AG20443 (cell line): ENCODE measurements at regions not wholly inside any gene's neighbourhood (a gene's known extent, or its start where the extent isn't known, plus 50 kb on each side); places are given as distances from the start of the nearest gene placed in this dataset.
"Not testable (repeated sequence)": the region's sequence is repeated elsewhere in the genome, so short reads cannot be mapped to it uniquely, and the experiment has no call there.

Experiments
- DNase-seq: peaks from one replicate; pipeline ENCODE4 v3.0.0; 2012; ENCODE audit warnings: low spot score, mixed read lengths

GRCh38 chr2:128613876-128614275 lies 295.2 kb upstream of the HS6ST1 start:
- DNase-seq, result no peak

DNA sequence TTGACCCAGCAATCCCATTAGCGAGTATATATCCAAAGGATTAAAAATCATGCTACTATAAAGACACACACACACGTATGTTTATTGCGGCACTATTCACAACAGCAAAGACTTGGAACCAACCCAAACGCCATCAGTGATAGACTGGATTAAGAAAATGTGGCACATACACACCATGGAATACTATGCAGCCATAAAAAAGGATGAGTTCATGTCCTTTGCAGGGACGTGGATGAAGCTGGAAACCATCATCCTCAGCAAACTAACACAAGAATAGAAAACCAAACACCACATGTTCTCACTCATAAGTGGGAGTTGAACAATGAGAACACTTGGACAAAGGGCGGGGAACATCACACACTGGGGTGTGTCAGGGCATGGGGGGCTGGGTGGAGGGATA lies 296.2 kb upstream of the HS6ST1 start:
- DNase-seq, result not testable (repeated sequence)

DNA sequence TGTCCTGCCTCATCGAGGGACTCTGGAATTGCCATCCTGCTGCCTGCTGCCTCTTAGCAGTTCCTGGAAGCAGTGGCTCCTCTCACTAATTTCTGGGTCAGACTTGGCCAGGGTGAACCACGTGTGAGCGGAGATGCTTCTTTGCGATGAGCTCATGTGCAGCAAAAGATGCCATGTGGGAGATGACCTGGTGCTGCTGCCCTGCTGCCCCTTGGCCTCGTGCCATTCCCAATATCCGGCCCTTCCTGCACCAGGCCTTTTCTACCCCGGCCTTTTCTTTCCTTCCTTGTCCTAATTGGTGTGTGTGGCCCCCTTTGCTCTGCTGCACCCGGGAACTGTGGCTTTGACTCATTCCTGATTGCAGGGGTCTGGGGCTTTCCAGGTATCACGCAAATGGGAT lies 296.9 kb upstream of the HS6ST1 start:
- no peak for DNase-seq

DNA sequence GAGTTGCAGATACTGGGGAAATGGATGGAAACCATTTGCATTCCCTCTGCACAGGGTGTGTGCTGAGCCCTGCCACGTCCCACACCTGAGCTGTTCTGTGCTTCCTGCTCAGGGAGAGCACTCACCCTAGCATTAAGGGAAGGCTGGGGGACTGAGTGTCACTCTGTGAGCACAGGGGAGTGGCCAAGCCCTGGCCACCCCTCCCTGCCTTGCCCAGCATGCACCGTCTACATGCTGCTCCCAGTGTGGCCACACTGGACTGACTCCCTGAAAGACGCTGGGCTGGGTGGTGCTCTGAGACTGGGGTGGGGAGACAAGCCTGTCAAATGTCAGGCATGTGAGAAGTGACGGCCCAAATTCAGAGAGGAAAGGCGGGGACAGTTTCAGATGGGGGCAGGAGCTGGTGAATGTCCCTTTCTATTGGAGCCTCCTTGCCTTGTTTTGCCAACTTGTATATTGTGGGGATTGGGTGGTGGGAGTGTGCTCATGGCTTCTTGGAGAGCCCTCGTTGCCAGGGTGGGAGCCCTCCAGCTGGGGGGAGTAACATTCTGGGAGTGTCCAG lies 298.4 kb upstream of the HS6ST1 start:
- no peak for DNase-seq

DNA sequence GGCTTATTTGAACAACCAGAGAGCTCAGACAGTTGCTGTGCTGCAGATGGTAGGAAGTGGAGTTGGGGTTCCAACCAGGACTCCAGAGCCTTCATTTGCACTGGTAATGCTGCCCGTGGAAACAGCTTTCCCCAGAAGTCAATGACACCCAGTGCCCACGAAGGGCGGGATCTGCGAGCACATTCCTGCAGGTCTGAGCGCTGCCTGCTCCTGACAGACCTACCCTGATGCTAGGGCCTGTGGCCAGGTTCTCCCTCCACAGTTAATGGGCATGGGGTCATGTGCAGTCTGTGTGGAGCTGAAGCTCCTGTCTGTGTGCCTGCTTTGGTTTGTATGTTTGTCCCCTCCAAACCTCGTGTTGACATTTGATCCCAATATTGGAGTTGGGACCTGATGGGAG lies 299.0 kb upstream of the HS6ST1 start:
- no peak for DNase-seq

DNA sequence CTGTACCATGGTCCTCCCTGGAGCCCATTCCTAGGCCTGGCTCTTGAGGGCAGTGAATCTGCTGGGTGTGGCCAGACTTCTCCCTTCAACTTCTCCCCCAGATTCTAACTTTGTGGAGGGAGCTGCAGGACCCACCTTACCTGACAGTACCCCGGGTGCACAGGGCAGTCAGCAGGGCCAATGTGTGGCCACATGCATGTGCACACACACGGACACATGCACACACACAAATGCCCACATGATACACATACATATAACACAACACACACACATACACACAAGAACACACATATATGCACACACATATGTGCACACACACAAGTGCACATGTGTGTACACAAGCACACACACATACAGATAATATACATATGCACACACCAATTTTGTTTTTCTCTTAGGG lies 300.0 kb upstream of the HS6ST1 start:
- no peak for DNase-seq

DNA sequence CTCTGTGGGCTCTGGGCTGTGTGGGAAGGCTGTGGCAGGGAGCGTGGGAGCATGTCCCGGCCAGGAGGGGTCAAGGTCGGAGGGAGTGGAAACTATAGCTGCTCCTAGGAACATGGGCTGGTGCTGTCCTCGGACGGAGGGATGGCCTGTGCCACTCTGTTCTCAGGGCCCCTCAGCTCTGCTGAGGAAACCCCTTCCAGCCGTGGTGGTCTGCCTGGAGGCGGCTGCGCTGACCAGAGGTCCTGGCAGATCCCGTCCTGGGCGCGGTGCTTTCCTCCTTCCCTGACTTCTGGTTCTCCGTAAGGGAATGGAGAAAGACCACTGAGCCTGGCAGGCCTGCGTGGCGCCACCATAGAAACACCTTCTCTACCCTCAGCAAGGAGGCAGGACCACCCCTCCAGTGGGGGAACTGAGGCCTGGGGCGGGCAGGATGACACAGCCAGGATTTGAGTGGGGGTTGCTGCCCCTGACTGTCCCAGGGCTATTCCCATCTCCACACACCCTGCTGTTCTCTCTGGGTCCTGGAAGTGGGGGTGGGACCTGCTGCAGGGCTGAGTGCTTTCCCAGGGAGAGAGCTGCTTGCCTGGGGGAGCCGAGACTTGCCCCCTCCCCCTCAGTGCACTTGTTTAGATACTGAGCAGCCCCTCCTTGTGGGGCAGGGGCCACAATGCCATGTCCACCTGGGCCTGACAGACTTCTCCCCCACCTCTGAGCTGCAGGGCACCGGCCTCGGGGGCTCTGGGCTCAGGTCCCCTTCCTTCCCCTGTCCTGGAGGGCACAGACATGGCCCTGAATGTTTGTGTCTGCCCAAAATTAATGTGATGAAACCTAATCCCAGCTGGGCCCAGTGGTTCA lies 301.0 kb upstream of the HS6ST1 start:
- DNase-seq, result no peak

DNA sequence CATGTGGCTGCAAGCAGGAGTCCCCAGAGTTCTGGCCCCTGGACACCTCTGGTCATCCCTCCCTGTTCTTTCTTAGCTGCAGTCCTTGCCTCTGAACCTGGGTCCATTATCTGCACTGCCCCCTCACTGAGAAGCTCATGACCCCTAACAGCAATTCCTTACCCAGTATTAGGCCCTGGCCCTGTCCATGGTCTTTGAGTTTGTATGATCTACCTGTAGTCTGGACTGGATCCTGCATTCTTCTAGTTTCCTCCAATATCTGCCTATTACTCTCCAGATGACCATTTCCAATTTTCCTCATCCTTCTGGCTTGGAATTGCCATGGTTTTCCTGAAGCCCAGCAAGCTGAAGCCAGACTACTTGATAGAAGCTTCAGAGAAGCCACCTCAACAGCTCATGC lies 302.4 kb upstream of the HS6ST1 start:
- no peak for DNase-seq

- DNase-seq, result no peak
These were observed 303.7 kb upstream of the HS6ST1 start for GRCh38 chr2:128622371-128622770.

DNA sequence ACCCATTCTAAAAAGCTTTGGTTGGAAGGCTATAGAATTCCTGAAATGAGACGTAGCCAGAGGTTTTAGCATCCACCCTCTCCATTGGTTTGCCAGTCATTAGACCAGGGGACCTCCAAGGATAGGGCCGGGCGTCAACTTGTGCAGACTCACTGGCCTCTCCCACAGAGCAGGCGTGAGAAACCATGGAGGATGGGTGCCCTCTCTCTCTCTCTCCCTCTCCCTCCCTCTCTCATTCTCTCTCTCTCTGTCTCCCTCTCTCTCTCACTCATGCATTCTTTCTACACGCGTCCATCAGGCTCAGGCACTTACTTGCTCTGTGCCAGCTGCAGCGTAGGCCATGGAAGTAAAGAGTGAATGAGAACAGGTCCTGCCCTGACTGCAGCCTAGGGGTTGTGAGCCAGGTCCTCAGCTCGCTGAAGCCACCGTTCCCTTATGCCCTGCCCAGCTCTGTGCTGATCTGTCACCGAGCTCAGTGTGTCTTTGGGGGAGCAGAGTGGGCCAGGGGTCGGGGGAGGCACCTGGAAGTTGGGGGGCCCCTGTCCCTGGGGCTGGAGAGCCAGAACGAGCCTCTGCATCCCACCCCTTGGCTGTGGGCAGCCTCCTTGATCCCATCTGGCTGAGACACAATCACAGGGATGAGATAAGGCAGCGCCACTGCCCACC lies 304.4 kb upstream of the HS6ST1 start:
- no peak for DNase-seq

DNA sequence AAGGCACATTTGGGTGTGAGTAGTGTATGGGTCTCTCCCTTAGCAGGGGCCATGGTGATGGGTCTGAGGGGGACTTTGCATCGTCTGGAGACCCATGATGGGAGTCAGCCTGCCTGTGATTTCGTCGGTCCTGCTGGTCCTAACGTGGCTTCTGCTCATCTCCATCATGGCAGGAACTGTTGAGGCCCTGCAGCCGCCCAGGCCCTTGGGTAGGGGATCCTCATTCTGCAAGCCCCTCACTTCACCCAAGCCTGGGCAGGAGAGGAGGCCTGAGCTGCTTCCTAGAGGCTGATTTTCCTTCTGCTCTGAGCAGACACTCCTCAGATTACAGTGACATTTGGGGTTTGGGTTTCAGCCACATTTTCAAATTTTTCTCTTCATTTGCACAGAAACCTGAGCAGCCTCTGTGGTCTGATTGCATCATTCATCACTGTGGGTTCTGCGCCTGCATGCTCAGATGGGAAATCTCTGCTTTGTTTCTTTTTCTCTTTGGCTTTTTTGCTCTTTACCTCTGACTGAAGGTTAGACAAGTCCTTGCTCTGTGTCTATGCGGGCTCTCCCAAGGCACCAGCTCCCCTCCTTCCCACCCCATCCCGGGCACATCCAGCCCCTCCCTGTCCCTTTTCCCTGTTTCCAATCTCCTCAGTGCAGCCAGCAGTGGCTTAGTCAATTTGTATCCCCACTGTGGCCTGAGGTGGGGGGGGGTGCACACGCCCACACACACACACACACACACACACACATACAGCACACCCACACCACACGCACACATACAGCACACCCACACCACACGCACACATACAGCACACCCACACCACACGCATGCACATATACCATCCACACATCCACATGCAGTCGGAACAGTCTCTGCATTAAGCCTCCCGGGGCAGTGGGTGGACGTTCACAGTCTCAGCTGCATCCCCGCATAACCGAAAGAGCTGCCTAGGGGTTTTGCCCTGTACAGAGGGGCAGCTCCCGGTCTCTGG lies 305.4 kb upstream of the HS6ST1 start:
- DNase-seq, result peak; percentile 93

GRCh38 chr2:128624956-128625355 lies 306.3 kb upstream of the HS6ST1 start:
- DNase-seq, result no peak

DNA sequence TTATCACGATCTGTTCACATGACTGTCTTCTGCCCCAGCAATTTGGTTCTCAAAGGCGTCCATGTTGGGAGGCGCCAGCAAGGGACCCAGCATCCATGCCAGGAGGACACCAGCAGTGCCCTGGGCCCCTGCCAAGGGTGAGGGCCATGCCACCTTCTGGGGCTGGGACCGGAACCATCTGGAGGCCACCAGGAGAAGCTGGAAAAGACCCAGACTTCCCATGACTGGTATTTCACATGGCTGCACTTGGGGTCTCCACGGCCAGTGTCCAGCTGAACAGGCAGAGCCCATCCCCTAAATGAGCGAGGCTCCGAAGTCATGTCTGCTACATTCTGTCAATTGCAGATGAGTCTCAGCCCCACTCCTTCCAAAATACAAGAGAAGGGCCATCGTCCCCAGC lies 306.8 kb upstream of the HS6ST1 start:
- DNase-seq, result no peak

GRCh38 chr2:128625963-128626759 lies 307.5 kb upstream of the HS6ST1 start:
- no peak for DNase-seq

DNA sequence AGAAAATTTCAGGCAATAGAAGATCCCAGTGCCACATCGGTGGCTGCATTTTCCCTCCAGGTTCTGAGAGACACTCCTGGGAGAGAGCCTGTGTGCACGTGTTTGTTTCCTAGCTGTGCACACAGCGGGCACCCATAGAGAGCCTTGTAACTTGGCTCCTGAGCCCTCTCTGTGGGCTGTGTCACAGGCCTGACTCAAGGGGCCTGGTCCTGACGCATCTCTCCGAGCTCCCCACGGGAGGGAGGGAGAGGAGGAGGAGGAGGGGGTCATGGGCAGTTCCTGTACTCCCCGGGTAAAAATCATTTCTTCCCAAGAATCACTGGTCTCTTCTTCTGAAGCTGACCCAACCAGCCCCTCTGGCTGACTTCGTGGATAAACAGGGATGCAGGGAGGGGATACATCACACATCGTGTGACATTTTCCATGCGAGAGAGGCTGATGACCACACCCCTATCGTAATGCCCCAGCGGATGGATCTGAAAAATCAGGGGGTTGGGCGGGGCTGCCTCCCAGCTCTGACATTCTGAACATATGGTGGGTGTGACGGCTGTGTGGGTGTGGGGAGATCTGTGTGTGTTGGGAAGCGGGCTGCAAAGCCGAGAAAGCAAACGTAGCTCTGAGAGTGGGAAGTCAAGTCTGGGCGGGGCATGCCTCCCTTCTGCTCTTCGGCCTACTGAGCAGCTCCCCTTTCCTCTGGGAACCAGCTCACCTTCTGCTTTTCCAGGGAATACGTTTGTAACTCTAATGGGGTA lies 308.3 kb upstream of the HS6ST1 start:
- no peak for DNase-seq

- DNase-seq, result no peak
These were observed 309.5 kb upstream of the HS6ST1 start for GRCh38 chr2:128628206-128628605.

DNA sequence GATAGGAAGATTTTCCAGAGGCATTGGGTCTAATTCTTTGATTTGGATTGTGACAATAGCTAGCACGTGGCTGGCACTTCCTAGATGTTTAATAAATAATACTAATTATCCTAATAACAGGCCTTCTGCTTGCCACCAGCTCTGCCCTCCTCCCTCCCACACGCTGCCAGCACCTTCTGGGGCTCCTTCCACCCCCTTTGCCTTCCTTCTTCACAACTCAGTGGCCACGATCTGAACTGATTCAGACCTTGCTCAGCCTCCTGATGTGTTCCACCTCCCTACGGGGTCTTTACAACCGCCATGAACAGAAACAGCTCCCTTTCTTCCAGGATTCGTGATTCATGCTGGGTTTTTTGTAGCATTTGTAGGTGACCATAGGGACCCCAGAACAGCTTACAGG lies 310.3 kb upstream of the HS6ST1 start:
- no peak for DNase-seq

- no peak for DNase-seq
These were observed 312.5 kb upstream of the HS6ST1 start for GRCh38 chr2:128630974-128631697.

GRCh38 chr2:128631698-128632500 lies 313.2 kb upstream of the HS6ST1 start:
- DNase-seq, result no peak
